ENCODE measurements at regions not wholly inside any gene's neighbourhood (a gene's known extent, or its start where the extent isn't known, plus 50 kb on each side); places are given as distances from the start of the nearest gene placed in this dataset.

DNA sequence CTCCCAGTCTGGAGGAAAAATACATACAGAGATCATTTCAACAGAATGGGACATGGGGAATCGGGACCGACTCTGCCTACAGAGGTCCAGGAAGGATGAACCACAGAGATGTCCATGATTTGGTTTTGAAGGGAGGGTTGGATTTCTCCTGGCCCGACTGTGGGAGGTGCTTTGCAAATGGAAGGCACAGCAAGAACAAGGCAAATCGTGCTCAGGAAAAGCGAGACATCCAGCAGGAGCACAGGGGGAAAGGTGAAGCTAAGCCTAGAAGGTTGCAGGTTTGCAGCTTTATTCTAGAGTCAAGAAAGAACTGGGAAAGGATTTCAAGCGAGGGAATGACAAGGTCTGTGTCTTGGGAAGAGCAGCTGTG lies 181.9 kb downstream of the OPA1 start:
- TF ChIP-seq CTCF (IDR thresholded peaks at IDR 0.05; ENCODE audit: borderline replicate concordance, extremely low read depth, low read length, poor library complexity, severe bottlenecking): no peak
- no peak for TF ChIP-seq EZH2 (IDR thresholded peaks at IDR 0.05; ENCODE audit: borderline replicate concordance, low read depth, low read length, severe bottlenecking)
